Mesendoderm (in vitro differentiated cells): ENCODE measurements at regions not wholly inside any gene's neighbourhood (a gene's known extent, or its start where the extent isn't known, plus 50 kb on each side); places are given as distances from the start of the nearest gene placed in this dataset.

Experiments
- DNase-seq: peaks from one replicate; pipeline ENCODE4 v3.0.0; 2013
- H2AK5ac ChIP-seq: 2 replicates; pipeline ENCODE4 v1.6.1; 2013; ENCODE audit warnings: low read length, inconsistent platforms
- H2BK120ac ChIP-seq: 2 replicates; pipeline ENCODE4 v1.6.1; 2013; ENCODE audit warnings: low read depth, mild to moderate bottlenecking, low read length, moderate library complexity, mixed read lengths
- H2BK15ac ChIP-seq: replicated peaks from 2 replicates; pipeline ENCODE4 v1.6.1; 2013; ENCODE audit warnings: low read depth, mild to moderate bottlenecking, moderate library complexity
- H2BK5ac ChIP-seq: 2 replicates; pipeline ENCODE4 v1.6.1; 2013; ENCODE audit warnings: low read length, inconsistent platforms
- H3K18ac ChIP-seq: 2 replicates; pipeline ENCODE4 v1.6.1; 2013; ENCODE audit warnings: mild to moderate bottlenecking, low read length, mixed read lengths
- H3K23ac ChIP-seq: one replicate; pipeline ENCODE4 v1.6.1; 2013; ENCODE audit warnings: low read length
- H3K27ac ChIP-seq: 2 replicates; pipeline ENCODE4 v1.5.1; 2013; ENCODE audit warnings: low read depth, mild to moderate bottlenecking, inconsistent platforms, low read length, moderate library complexity
- H3K27me3 ChIP-seq: 2 replicates; pipeline ENCODE4 v1.6.1; 2013; ENCODE audit warnings: low read length, control low read depth, mild to moderate bottlenecking, inconsistent platforms; ENCODE audit not compliant: insufficient read depth, poor library complexity
- H3K36me3 ChIP-seq: 2 replicates; pipeline ENCODE4 v1.6.1; 2013; ENCODE audit warnings: low read length, inconsistent platforms; ENCODE audit not compliant: control insufficient read depth, insufficient read depth
- H3K4ac ChIP-seq: one replicate; pipeline ENCODE4 v1.6.1; 2013; ENCODE audit warnings: low read depth, mild to moderate bottlenecking, low read length, moderate library complexity
- H3K4me1 ChIP-seq: 2 replicates; pipeline ENCODE4 v1.6.1; 2013; ENCODE audit warnings: low read depth, low read length, inconsistent platforms; ENCODE audit not compliant: control insufficient read depth
- H3K4me2 ChIP-seq: 2 replicates; pipeline ENCODE4 v1.6.1; 2013; ENCODE audit warnings: low read length
- H3K4me3 ChIP-seq: 2 replicates; pipeline ENCODE4 v1.5.1; 2013; ENCODE audit warnings: mild to moderate bottlenecking, low read length
- H3K56ac ChIP-seq: one replicate; pipeline ENCODE4 v1.6.1; 2013; ENCODE audit warnings: low read length
- H3K79me1 ChIP-seq: 2 replicates; pipeline ENCODE4 v1.6.1; 2013; ENCODE audit warnings: low read length, inconsistent platforms
- H3K79me2 ChIP-seq: 2 replicates; pipeline ENCODE4 v1.6.1; 2013; ENCODE audit warnings: mild to moderate bottlenecking, low read length; ENCODE audit not compliant: control insufficient read depth, insufficient read depth
- H3K9ac ChIP-seq: 2 replicates; pipeline ENCODE4 v1.6.1; 2013; ENCODE audit warnings: low read length, inconsistent platforms
- H4K5ac ChIP-seq: one replicate; pipeline ENCODE4 v1.6.1; 2013; ENCODE audit warnings: low read length
- H4K8ac ChIP-seq: one replicate; pipeline ENCODE4 v1.6.1; 2013; ENCODE audit warnings: low read depth, mild to moderate bottlenecking, control low read depth, low read length, moderate library complexity
- WGBS: extraction: QIAGEN DNeasy Blood & Tissue Kit; methylation state at CpG from one replicate; pipeline ENCODE4 v1.1.7; 2013; ENCODE audit warnings: low lambda C conversion rate, missing lambda C conversion rate; ENCODE audit not compliant: insufficient coverage; ENCODE audit errors: extremely low coverage; 5-methylcytosine and 5-hydroxymethylcytosine counted together

GRCh38 chr15:29554531-29554930 lies 267.7 kb downstream of the TJP1 start:
- Histone ChIP-seq H3K27me3 (no peaks in the 10 kb centered on the region), H2BK120ac (no peak overlapping the region), H3K27ac (no peak overlapping the region), H3K9ac (no peak overlapping the region), H3K4me3 (no peak overlapping the region), H3K18ac (no peak overlapping the region), H3K79me2 (no peaks in the 10 kb centered on the region), H3K79me1 (no peaks in the 10 kb centered on the region), H2AK5ac (no peak overlapping the region), H3K23ac (no peak overlapping the region), H3K4me1 (no peaks in the 10 kb centered on the region), H3K4ac (no peak overlapping the region), H4K5ac (no peak overlapping the region), H4K8ac (no peak overlapping the region), H2BK15ac (no peak overlapping the region), H2BK5ac (no peak overlapping the region), H3K56ac (no peak overlapping the region), H3K4me2 (no peak overlapping the region), H3K36me3 (no peaks in the 10 kb centered on the region)
- DNase-seq: no peak
- no CpG with 5 or more reads among the region's 4 CpGs for WGBS

GRCh38 chr15:29550834-29551465 lies 271.3 kb downstream of the TJP1 start:
- Histone ChIP-seq H3K4me3 (no peak overlapping the region), H2BK120ac (no peak overlapping the region), H3K23ac (no peak overlapping the region), H3K79me1 (no peaks in the 10 kb centered on the region), H4K5ac (no peak overlapping the region), H3K4ac (no peak overlapping the region), H3K4me1 (no peaks in the 10 kb centered on the region), H3K36me3 (no peaks in the 10 kb centered on the region), H2BK15ac (no peak overlapping the region), H3K27ac (no peak overlapping the region), H3K18ac (no peak overlapping the region), H2BK5ac (no peak overlapping the region), H3K9ac (no peak overlapping the region), H3K56ac (no peak overlapping the region), H3K79me2 (no peaks in the 10 kb centered on the region), H2AK5ac (no peak overlapping the region), H4K8ac (no peak overlapping the region), H3K27me3 (no peaks in the 10 kb centered on the region), H3K4me2 (no peak overlapping the region)
- DNase-seq: no peak
- WGBS: no CpG with 5 or more reads among the region's 5 CpGs

DNA sequence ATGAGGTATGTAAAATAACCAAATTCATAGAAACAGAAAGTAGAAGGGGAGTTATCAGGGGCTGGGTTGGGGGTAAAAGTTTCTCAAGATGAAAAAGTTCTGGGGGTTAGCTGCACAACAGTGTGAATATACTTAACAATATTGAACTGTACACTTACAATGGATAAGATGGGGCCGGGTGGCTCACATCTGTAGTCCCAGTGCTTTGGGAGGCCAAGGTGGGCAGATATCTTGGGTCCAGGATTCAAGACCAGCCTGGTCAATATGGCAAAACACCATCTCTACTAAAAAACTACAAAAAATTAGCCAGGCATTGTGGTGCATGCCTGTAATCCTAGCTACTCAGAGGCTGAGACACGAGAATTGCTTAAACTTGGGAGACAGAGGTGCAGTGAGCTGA lies 274.3 kb downstream of the TJP1 start:
- no peak for DNase-seq
- Histone ChIP-seq H3K4me2 (no peak overlapping the region), H3K56ac (no peak overlapping the region), H3K36me3 (no peaks in the 10 kb centered on the region), H2AK5ac (no peak overlapping the region), H3K27me3 (no peaks in the 10 kb centered on the region), H2BK15ac (no peak overlapping the region), H3K18ac (no peak overlapping the region), H3K79me1 (no peaks in the 10 kb centered on the region), H3K23ac (no peak overlapping the region), H3K9ac (no peak overlapping the region), H3K79me2 (no peaks in the 10 kb centered on the region), H2BK5ac (no peak overlapping the region), H3K4ac (no peak overlapping the region), H2BK120ac (no peak overlapping the region), H4K5ac (no peak overlapping the region), H3K4me1 (no peaks in the 10 kb centered on the region), H4K8ac (no peak overlapping the region), H3K4me3 (no peak overlapping the region), H3K27ac (no peak overlapping the region)
- WGBS: no CpG with 5 or more reads among the region's 2 CpGs

- no peak overlapping the region for H3K4ac ChIP-seq
- H2BK120ac ChIP-seq: no peak overlapping the region
- no peaks in the 10 kb centered on the region for H3K4me1 ChIP-seq
- no peak overlapping the region for H2BK5ac ChIP-seq
- H3K23ac ChIP-seq: no peak overlapping the region
- H3K36me3 ChIP-seq: no peaks in the 10 kb centered on the region
- no peak for DNase-seq
- no peaks in the 10 kb centered on the region for H3K27me3 ChIP-seq
- no peak overlapping the region for H3K27ac ChIP-seq
- no CpG with 5 or more reads among the region's 7 CpGs for WGBS
- H3K79me1 ChIP-seq: no peaks in the 10 kb centered on the region
- H4K8ac ChIP-seq: no peak overlapping the region
- no peak overlapping the region for H3K4me2 ChIP-seq
- H3K56ac ChIP-seq: no peak overlapping the region
- no peak overlapping the region for H3K18ac ChIP-seq
- no peak overlapping the region for H4K5ac ChIP-seq
- no peak overlapping the region for H3K9ac ChIP-seq
- no peak overlapping the region for H2AK5ac ChIP-seq
- H3K79me2 ChIP-seq: no peaks in the 10 kb centered on the region
- no peak overlapping the region for H2BK15ac ChIP-seq
- no peak overlapping the region for H3K4me3 ChIP-seq
Observed at GRCh38 chr15:29544513-29545128, 275.0 kb upstream of the NSMCE3 start.

DNA sequence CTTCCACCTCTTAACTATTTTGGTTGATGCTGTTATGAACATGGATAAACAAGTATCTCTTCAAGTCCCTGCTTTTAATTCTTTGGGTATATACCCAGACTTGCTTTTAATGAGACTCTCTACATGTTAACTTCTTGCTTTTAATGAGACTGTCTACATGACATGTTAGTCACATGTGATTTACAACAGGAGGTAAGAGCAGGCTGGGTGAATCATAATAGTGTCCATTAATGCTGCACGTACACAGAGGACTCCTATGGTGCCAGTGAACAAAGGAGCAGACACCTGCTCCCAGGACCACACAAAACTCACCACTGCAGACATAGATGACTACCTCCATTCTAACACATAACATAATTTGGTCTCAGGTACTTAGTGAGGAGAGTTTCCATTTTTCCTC lies 273.4 kb upstream of the NSMCE3 start:
- DNase-seq: no peak
- Histone ChIP-seq H2BK15ac (no peak overlapping the region), H3K79me1 (no peaks in the 10 kb centered on the region), H2AK5ac (no peak overlapping the region), H4K8ac (no peak overlapping the region), H3K79me2 (no peaks in the 10 kb centered on the region), H3K9ac (no peak overlapping the region), H4K5ac (no peak overlapping the region), H2BK5ac (no peak overlapping the region), H3K4me3 (no peak overlapping the region), H3K4ac (no peak overlapping the region), H3K27ac (no peak overlapping the region), H3K36me3 (no peaks in the 10 kb centered on the region), H3K18ac (no peak overlapping the region), H2BK120ac (no peak overlapping the region), H3K4me1 (no peaks in the 10 kb centered on the region), H3K27me3 (no peaks in the 10 kb centered on the region), H3K23ac (no peak overlapping the region), H3K4me2 (no peak overlapping the region), H3K56ac (no peak overlapping the region)
- WGBS: no CpG with 5 or more reads among the region's 1 CpG

DNA sequence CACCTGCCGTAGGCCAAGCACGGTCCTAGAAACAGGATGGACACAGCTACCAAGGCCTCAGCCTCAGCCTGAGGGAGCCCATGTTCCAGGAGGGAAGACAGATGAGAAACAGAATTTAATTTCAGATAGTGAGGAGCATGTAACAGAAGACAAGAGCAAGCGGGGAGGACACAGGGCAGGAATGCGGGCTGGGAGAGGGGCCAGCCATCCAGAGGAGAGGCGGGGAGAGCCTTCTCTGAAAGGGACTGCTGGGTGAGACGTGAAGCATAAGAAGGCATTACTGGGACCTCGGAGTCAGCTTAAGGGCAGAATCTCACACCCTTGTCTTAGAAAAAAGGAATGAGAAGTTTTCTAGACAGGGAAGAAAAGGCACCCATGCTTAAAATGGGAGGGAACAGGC lies 271.7 kb upstream of the NSMCE3 start:
- no peak overlapping the region for H3K56ac ChIP-seq
- no peak overlapping the region for H3K4me3 ChIP-seq
- no peak overlapping the region for H3K4me2 ChIP-seq
- H4K5ac ChIP-seq: no peak overlapping the region
- no peaks in the 10 kb centered on the region for H3K27me3 ChIP-seq
- H3K4ac ChIP-seq: no peak overlapping the region
- H3K18ac ChIP-seq: no peak overlapping the region
- H3K9ac ChIP-seq: no peak overlapping the region
- H2BK15ac ChIP-seq: no peak overlapping the region
- no peak overlapping the region for H2AK5ac ChIP-seq
- H3K4me1 ChIP-seq: no peaks in the 10 kb centered on the region
- no peak overlapping the region for H2BK120ac ChIP-seq
- H3K27ac ChIP-seq: no peak overlapping the region
- H4K8ac ChIP-seq: no peak overlapping the region
- H2BK5ac ChIP-seq: no peak overlapping the region
- no CpG with 5 or more reads among the region's 7 CpGs for WGBS
- no peak for DNase-seq
- H3K23ac ChIP-seq: no peak overlapping the region
- H3K79me2 ChIP-seq: no peaks in the 10 kb centered on the region
- no peaks in the 10 kb centered on the region for H3K36me3 ChIP-seq
- H3K79me1 ChIP-seq: no peaks in the 10 kb centered on the region
